ENCODE measurements at regions not wholly inside any gene's neighbourhood (a gene's known extent, or its start where the extent isn't known, plus 50 kb on each side); places are given as distances from the start of the nearest gene placed in this dataset.
"Not testable (repeated sequence)": the region's sequence is repeated elsewhere in the genome, so short reads cannot be mapped to it uniquely, and the experiment has no call there.

GRCh38 chr9:82757924-82758323 lies 305.0 kb downstream of the RASEF start:
- DNase-seq (ENCODE audit: extremely low read depth, low read depth) = no peak
- no peak for TF ChIP-seq CTCF (IDR thresholded peaks at IDR 0.05; ENCODE audit: low read depth, low read length)

DNA sequence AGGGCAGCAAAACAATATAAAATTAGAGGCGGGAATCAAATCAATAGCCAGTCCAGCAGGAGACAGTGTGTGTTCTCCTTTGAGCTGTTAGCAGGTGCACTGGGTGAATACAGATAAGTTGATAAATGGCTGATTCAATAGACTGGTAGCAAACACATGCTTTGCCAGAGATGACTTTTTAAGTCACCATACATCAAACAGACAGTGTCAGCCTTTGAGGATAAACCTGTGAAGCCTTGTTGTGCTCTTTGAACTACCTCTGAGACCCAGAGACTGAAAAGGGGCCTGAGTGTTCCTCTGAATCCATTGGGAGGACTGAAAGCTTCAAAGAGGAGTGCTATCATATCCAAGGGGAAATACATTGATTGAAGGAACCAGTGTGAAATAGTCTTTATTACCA lies 301.9 kb downstream of the RASEF start:
- TF ChIP-seq CTCF (IDR thresholded peaks at IDR 0.05; ENCODE audit: low read depth, low read length) = no peak
- no peak for DNase-seq (ENCODE audit: extremely low read depth, low read depth)

DNA sequence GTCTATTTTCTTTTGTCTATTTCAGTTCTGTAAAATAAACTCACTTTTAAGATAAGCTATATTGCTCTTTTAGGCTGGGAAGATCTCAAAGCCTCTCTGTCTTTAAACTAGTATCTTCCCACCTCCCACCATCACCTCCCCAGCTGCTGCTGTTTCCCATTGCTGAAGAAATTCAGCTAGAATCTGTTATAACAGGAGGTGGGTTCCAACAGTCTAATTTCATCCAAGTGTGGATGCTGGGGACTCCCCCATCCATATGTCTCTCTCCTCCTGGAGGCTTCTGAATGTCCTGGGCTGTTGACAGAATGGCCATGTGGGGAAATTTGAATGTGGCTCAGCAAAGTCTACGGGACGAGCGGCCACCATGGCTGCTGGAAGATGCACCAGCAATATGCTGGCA lies 301.0 kb downstream of the RASEF start:
- no peak for DNase-seq (ENCODE audit: extremely low read depth, low read depth)
- no peak for TF ChIP-seq CTCF (IDR thresholded peaks at IDR 0.05; ENCODE audit: low read depth, low read length)

- TF ChIP-seq CTCF (IDR thresholded peaks at IDR 0.05; ENCODE audit: low read depth, low read length) = no peak
- no peak for DNase-seq (ENCODE audit: extremely low read depth, low read depth)
These were observed 299.3 kb downstream of the RASEF start for GRCh38 chr9:82763656-82764055.

GRCh38 chr9:82764061-82764668 lies 298.8 kb downstream of the RASEF start:
- DNase-seq (ENCODE audit: extremely low read depth, low read depth) = no peak
- TF ChIP-seq CTCF (IDR thresholded peaks at IDR 0.05; ENCODE audit: low read depth, low read length) = no peak

GRCh38 chr9:82774707-82775231 lies 288.2 kb downstream of the RASEF start:
- DNase-seq (ENCODE audit: extremely low read depth, low read depth) = not testable (repeated sequence)

GRCh38 chr9:82776508-82776907 lies 286.4 kb downstream of the RASEF start:
- no peak for DNase-seq (ENCODE audit: extremely low read depth, low read depth)
- TF ChIP-seq CTCF (IDR thresholded peaks at IDR 0.05; ENCODE audit: low read depth, low read length) = no peak

DNA sequence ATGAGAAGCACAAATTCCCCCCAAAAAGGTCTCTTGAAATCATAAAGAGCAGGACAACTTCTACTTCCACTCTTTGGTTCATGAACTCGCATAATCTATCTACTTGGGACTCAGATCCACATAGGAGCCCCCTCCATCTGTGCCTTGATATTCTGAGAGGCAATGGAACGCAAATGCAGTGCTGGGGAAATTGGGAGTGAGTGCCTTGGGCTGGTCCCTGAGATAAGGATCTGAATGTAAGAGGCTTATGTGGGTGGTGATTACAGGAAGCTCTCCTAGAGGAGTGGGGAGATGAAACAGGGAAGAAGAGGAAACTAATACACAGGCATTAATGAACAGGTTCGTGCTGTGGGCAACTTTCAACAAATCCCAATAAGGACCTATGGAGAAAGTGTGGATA lies 285.6 kb downstream of the RASEF start:
- TF ChIP-seq CTCF (IDR thresholded peaks at IDR 0.05; ENCODE audit: low read depth, low read length) = no peak

GRCh38 chr9:82778923-82779322 lies 284.0 kb downstream of the RASEF start:
- DNase-seq (ENCODE audit: extremely low read depth, low read depth) = not testable (repeated sequence)

More for the DNA sequence above, 285.6 kb downstream of the RASEF start:
- no peak for DNase-seq (ENCODE audit: extremely low read depth, low read depth)
